GM21717 (cell line): ENCODE measurements at regions not wholly inside any gene's neighbourhood (a gene's known extent, or its start where the extent isn't known, plus 50 kb on each side); places are given as distances from the start of the nearest gene placed in this dataset.

ENCODE experiments used
- ATAC-seq: cut with Tn5 transposase; IDR thresholded peaks from one replicate; pipeline ENCODE4 v1.9.1; 2021; ENCODE audit warnings: mild to moderate bottlenecking, moderate library complexity; ENCODE audit not compliant: unreplicated experiment

DNA sequence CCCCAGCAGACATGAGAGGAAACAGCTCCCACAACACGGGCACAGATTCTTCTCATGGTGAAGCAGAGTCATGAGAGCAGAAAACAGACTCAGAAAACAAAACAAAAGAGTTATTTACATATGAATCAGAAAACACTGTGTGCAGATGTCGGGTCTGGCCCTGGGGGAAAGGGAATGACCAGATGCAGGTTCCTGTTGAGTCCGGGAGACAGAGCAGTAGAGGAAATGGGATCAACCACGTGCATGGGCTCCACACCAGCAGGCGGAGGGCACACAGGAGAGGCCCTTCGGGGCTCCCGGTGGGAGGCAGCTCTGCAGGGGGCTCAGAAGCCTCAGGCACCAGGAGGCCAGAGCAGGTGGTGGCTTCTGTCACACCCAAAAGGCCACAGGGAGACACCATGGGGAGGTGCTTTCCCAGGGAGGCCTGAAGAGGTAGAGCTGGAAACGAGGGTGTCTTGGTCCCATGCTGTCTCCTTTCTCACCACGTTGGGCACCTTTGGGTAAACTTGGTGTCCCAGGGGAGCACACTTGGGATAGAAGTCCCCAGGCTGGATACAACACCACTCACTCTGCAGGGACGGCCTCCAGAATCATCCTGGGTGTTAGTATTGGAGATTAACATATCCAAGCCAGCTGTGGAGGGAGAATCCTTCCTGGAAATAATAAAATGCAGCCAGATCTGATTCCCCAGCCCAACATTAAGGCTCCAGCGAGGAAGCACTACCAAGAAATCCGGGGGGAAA, 764.7 kb downstream of the BRD1 start:
- ATAC-seq: no peak

DNA sequence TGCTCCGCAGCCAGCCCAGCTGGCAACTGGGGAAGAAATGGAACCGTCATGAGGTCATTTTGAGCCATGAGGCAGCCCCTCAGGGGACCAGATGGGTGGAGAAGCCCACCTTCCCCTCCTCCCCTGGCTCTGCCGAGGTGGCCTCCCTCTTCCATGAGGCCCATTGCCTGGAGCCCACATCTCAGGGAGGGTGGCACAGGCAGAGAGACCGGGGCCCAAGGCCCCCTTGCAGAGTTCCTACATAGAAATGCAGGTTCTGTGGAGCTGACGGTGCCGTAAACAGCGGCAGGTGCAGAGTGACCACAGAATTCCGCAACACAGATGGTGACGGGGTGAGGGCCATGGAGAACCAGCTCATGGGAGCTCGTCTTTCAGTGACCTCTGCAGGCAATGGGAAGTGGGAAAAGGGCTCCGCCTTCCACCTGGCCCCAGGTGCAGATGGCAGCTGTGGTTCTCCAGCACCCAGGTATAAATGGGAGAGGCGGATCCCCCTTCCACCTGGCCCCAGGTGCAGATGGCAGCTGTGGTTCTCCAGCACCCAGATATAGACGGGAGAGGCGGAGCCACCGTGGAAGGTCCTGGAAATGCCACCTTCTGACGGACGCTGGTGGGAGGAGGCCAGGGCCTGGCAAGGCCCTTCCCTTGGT, 765.4 kb downstream of the BRD1 start:
- ATAC-seq: no peak

DNA sequence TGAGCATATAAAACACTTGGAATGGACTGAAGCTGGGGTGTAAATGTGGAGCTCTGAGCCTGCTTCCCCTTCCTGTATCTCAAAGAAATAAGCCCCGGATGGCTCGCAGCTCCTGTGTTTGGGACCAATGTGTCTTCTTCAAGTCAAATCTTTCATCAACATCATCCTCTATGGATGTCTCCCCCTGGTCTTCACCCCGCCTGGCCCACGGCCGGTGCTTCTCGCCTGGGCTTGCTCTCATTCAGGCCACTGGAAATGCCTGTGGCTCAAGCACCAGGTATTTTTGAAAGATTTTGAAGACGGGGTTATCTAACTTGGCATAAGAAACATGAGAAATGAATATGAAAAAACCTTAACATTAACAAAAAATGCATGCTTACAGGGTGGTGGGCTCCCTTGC, 769.8 kb downstream of the BRD1 start:
- no peak for ATAC-seq

DNA sequence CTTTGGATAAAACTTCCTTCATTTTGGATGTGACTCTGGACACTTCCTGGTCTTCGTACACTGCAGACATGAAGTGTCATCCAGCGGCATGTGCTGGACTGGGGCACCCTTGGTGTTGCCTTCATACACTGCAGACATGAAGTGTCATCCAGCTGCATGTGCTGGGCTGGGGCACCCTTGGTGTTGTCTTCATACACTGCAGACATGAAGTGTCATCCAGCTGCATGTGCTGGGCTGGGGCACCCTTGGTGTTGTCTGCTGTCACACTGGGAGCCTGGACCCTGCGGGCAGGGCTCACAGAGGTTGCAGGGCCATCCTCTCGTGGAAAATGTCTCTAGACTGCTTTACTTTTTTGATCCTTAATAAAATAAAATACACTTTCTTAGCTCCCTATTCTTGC, 771.4 kb downstream of the BRD1 start:
- ATAC-seq: no peak

DNA sequence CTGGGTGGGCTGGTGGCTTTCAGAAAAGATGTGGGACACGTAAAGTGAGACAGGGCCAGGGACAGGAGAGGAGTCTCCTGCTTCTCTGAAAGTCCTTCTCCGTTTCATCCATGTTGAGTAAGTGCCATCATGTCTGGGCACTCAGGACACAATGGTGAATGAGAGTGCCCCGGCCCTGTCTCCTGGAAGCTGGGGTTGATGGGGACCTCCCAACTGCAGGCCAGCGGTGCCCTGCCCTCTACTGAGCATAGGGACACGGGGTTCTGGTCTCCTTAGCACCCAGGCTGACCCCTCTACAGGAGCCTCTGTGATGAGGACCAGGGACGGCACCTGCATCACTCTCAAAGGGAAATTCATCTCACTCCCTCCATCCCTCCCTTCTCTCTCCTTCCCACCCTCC, 772.3 kb downstream of the BRD1 start:
- ATAC-seq: no peak

DNA sequence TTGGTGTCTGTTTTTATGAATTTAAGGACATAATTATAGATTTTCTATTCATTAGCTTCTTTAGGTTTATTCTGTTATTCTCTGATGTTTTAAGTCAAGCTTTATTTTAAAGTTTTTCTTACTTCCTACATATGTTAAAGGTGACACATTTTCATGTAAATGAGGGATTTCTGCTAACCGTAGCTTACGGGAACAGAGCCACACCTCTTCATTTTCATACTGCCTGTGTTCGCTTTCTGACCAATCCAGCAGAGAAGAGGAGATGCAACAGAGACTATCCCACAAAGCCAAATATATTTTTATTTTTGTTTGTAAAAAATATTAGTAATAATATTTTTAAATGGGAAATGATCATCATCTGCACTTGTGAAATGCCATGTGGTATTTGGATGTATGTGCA, 774.1 kb downstream of the BRD1 start:
- ATAC-seq: no peak

DNA sequence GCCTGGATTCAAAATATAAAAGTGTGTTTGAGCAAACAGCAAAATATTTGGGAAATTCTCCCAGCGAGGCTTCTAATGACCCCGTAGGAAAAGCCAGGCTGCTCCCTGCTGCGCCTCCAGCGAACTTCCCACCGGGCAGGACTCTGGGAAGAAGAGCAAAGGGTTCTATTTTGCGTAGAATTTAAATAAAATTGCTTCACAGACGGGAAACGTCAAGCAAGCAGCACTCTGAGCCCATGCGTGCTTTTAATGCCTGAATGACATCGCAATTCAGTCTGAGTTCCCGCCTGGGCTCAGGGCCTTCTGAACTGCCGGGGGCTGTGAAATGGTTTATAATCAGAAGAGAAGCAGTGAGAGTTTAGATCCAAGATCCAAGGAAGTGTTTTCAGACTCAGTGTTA, 775.1 kb downstream of the BRD1 start:
- ATAC-seq: no peak

DNA sequence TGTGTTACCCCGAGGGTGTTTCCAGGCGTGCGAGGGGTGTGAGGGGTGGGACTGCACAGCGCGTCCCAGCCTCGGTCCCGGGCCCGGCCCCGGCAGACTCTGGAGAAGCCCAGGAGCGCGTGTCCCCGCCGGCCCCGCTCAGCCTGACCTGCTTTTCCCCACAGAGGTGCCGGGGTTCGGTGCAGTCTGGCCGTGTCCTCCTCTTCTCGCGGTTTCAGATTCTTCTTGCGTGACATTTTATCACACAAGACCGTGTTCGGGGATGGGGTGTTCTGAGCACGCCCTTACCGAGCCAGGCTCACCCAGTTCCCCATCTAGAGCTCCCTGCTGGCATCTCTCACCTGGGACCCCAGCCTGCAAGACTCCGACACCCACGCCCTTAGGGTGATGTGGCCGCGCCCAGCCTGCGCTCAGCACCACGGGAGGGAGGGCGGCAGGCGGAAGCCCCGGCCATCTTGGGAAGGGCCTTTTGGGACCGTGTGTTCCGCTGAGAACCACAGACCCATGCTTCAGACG, 775.6 kb downstream of the BRD1 start:
- no peak for ATAC-seq

DNA sequence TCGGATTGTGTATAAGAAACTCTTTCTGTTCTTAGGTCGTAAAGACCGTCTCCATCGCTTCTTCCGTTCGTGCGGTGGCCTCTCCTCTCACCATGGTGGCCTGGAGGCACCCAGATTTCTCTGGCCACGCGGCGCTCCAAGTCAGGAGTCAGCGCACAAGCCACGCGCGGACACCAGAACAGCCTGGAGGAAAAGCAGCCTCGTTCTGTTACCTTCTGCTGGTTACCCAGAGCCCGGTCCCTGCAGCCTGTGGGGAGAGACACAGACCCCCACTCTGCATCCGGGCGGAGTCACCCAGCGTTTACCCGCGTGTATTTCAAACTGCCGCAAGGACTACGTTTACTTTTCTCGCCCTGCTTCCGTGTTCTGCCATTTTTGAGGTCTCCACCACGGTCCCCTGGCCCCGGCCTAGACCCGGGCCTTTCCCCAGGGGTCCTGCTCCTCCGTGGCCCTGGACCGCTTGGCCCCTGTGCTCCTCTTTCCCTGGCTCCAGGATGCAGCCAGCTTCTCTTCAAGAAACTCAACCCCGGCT, 776.1 kb downstream of the BRD1 start:
- no peak for ATAC-seq

DNA sequence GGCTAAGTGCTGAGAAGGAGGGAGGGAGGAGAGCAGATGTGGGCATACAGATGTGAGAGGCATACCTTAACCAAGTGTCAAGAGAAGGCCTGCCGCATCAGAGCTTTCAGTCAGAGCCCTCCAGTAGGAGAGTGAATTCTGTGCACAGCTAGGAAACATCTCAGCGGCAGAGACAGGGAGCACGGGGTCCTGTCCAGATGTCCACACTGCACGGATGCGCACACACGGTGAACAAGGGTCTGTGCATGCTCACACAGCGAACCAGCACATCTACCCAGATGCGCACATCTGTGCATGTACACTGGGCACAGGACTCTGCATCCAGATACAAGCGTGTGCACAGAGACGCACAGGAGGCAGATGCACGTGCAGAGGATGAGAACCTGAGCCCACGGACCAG, 778.0 kb downstream of the BRD1 start:
- no peak for ATAC-seq

DNA sequence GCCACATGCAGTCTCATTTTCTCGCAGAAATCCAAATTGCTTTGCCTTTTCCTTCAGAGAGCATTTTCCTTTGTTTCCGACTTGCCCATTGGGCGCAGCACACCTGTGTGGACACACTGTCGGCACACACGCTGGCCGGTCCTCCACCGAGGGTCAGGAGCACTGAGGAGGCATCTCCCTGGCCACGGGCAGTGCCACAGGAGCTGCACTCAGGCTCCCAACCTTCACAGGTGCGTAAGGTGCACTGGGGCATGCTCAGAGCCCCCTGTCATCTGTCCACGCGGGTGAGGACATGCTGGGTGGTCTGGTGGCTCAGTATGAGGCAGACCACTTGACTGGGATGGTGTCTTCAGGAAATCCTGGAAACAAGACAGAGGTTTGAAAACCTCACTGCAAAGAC, 779.1 kb downstream of the BRD1 start:
- no peak for ATAC-seq

DNA sequence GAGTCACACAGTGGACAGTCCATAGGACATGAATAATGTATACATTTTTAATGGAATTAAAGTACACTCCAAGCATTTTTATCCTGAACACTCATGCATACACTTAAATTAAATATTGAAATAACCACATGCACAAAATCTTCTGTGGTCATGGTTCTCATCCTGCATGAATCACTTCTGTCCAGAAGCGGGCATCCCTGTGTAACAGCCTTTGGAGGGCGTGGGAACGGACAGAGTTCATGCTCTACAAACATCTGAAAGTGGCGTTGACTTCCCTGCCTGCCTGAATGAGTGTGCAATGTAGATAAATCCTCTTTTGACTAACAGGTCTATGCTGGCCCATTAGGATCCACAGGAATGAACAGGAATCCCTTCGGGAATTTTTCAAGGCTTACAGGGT, 780.2 kb downstream of the BRD1 start:
- no peak for ATAC-seq

DNA sequence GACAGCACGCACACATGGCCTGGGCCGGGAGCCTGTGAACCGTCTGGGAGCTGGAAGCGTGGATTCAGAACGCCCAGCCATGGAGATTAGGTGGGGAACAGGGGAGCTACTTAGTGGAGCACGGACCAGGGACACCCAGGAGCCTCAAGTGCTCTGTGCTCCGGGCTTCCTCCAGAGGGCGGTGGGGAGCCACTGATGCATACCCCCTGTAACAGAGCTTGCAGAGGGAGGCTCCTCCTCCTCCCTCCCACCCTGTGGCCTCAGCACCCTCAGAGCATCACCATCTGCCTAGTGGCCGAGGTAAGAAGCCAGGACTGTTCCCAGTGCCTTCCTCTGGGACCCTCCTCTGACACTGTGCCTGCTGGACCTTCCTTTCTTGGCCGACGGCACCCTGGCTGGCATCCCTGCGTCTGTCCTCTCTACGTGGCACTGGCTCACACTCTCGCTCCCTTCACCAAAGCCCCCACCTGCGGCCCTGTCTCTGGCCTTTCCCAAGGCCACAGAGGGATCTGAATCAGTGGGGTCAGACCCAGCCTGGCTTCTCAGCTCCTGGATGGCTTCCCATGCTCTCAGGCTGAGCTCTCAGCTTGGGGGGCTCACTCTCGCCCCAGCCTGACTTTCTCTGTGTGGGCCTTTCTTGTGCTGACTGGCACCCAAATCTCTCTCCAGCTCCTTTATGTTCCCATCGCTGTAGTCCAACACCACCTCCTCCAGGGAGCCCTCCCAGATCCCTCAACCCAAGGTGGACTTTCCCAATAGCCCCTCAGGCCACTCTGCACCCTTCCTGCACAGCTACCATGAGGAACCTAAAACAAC, 780.9 kb downstream of the BRD1 start:
- no peak for ATAC-seq

DNA sequence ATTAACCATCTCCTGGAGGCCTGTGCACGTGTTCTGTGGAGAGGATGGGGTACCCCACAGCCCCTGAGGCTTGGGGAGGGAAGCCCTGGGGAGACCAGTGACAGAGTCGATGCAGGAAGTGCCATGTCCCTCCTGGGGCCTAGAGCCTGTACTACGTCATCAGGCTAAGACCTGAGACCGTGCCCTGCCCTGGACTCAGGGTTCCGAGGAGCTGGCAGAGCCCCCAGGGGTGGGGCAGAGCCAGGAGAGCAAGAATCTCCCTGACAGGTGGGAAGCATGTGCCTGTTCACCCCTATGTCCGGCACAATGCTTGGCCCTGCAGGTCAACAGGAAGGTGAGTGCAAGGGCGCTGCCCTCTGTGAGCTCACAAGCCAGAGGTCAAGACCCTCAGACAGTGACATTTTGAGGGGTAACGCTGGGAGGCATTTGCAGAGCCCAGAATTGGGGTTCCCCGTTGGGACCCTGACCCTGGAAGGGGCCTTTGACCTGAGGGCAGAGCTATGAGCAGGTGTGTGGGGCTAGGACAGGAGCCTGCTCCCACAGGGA, 781.6 kb downstream of the BRD1 start:
- no peak for ATAC-seq

DNA sequence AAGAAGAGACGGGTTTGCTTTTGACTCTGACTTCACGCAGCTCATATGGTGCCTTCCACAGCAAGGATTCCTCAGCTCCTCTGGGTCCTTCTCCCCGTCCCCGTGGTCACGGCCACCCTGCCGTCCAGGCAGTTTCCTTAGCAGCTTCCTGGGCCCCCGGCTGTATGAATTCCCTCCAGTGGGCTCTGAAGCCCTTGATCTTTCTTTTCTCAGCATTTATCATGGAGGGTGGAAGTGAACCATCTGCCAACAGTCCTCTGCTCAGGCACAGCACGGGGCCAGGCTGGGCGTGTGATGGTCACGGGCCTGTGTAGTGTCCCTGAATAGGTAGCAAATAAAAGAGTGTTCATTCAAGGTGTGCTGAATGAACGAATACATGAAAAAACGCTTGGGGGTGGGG, 782.4 kb downstream of the BRD1 start:
- no peak for ATAC-seq

DNA sequence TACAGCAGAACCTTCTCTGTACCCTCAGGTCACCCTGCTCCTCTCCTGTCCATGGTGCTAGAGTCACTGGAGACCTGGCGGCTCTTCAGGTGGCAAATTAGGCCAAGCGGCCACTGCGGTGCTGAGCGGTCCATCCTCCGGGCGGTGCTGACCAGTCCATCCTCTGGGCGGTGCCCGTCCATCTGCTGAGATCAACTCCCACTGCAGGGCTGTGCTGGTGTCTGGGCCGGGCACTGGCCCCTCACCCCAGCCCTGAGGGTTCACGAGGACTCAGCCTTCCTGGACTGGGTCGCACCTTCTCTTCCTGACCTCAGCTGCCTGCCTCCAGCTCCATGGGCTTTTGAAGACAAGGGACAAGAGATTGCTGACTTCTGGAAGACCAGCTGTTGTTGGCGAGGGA, 782.9 kb downstream of the BRD1 start:
- no peak for ATAC-seq

DNA sequence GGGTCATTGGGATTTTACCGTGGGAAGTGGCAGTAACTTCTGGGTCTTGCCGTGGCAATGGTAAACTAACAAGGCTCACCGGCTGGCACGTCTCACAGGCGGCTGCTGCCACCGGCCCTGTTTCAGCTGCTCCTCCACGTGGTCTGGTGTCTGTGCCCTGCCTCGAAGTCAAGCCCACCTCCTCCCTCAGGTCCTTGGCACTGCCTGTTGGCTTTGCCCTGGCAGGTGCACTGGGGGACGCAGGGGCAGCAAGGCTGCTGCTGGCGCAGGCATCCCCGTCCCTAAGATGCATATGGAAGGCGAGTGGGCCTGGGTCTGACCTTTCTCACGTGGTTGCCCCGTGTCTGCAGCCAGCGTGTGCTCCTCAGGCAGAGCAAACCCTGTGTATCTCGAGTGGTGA, 783.6 kb downstream of the BRD1 start:
- ATAC-seq: no peak

DNA sequence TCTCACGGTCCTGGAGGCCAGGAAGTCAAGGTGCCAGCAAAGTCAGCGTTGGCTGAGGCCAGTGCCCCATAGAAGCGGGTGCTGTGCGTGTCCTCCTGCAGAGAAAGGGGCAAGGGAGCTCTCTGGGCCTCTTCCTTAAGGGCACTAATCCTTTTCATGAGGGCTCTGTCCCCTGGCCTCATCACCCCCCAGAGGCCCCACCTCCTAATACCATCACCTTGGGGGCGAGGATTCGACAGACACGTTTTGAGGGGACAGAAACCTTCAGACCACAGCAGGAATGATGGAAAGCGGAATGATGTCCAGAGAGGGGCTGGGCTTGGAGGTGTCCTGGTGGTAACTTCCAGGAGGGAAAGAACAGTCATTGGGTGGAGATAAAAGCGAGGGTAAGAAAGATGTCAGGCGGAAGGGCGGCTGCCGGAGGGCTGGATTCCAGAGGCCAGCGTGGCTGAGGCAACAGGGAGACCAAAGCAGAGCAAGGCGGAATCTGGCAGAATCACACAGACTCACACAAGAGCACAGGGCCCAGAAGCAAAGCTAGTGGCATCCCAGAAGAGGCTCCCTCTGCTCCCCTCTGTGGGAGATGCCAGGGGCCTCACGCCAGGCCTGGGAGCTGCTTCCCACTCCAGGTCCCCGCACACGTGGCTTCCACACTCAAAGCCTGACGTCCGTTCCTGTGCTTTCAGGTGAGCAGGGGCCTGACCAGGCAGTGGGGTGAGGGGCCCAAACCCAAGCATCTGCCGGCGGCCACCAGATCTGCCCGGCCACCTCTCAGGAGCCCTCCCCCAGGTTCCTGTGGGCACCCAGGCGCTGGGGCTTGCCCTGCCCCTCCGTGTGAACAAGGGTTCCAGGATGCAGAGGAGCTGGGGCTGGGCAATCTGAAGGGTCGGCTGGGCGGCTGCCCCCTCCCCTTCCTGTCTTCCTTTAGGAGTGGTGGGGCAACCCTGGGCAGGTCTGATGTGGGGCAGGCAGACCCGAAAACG, 784.5 kb downstream of the BRD1 start:
- ATAC-seq: no peak

DNA sequence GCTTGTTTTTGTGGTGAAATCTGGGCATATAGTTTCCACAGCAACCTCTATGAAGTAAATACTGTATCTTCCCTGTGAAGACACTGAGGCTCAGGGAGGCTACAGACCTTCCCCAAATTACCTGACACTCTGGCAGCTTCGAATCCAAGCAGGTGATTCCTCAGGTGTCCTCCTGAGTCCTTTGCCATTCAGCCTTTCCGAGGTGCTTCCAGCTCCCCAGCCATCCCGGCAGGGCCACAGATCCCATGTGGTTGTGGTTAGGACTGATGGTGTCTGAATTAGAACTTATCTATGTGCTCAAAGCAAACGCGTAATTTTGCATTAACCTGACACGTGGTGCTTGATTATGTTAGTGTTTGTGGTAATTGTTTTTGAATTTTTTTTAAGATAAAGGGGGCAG, 785.6 kb downstream of the BRD1 start:
- no peak for ATAC-seq
